ENCODE measurements at regions not wholly inside any gene's neighbourhood (a gene's known extent, or its start where the extent isn't known, plus 50 kb on each side); places are given as distances from the start of the nearest gene placed in this dataset.
"Not testable (repeated sequence)": the region's sequence is repeated elsewhere in the genome, so short reads cannot be mapped to it uniquely, and the experiment has no call there.

DNA sequence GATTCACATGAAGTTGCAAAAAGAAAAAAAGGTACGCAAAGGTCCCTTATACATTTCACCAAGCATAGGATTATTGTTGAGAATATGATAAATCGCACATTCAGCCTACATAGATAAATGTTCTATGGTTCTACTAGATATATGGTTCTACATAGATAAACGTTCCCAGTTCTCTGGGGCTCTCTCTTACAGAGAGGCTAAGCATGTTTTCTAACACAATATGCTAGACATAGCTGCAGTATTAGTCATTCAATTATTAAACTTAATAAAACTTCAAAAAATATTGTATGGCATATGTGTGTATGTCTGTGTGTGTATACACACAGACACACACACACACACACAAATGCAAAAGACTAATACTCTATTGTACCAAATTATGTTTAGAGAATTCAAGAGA, 60.4 kb downstream of the SPATA31A6 start:
- TF ChIP-seq, protein P1, sequence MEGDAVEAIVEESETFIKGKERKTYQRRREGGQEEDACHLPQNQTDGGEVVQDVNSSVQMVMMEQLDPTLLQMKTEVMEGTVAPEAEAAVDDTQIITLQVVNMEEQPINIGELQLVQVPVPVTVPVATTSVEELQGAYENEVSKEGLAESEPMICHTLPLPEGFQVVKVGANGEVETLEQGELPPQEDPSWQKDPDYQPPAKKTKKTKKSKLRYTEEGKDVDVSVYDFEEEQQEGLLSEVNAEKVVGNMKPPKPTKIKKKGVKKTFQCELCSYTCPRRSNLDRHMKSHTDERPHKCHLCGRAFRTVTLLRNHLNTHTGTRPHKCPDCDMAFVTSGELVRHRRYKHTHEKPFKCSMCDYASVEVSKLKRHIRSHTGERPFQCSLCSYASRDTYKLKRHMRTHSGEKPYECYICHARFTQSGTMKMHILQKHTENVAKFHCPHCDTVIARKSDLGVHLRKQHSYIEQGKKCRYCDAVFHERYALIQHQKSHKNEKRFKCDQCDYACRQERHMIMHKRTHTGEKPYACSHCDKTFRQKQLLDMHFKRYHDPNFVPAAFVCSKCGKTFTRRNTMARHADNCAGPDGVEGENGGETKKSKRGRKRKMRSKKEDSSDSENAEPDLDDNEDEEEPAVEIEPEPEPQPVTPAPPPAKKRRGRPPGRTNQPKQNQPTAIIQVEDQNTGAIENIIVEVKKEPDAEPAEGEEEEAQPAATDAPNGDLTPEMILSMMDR (conservative IDR thresholded peaks at IDR 0.05; ENCODE audit: low read length): not testable (repeated sequence)
- not testable (repeated sequence) for TF ChIP-seq EZH2phosphoT487 (IDR thresholded peaks at IDR 0.05; ENCODE audit: borderline replicate concordance)

All from Loucy (cell line).